Motor neuron (in vitro differentiated cells): ENCODE measurements at regions not wholly inside any gene's neighbourhood (a gene's known extent, or its start where the extent isn't known, plus 50 kb on each side); places are given as distances from the start of the nearest gene placed in this dataset.

Experiments
- ATAC-seq, 8 experiments: fragments of 200-7000 bp; cut with Tn5 transposase; replicated peaks in 6 of 8; 2 replicates each; pipeline ENCODE4 v1.8.0; 2021; ENCODE audit warnings: mild to moderate bottlenecking in 8 of 8, moderate library complexity in 8 of 8
- H3K27ac ChIP-seq, 2 donors: fragments of 250-450 bp; sonication (Bioruptor Pico); 2 replicates each; pipeline ENCODE4 v1.9.0; 2021; ENCODE audit warnings: antibody characterized with exemption in 2 of 2, mild to moderate bottlenecking in 2 of 2, moderate library complexity in 1 of 2
- H3K4me1 ChIP-seq, 2 donors: fragments of 250-450 bp; sonication (Bioruptor Pico); replicated peaks in 1 of 2; 2 replicates each; pipeline ENCODE4 v1.6.1; 2021; ENCODE audit warnings: antibody characterized with exemption in 2 of 2, mild to moderate bottlenecking in 2 of 2, moderate library complexity in 1 of 2
- H3K4me3 ChIP-seq, 5 donors: fragments of 250-450 bp; sonication (Bioruptor Pico); 2 replicates each; pipeline ENCODE4 v1.9.0; 2021; ENCODE audit warnings: antibody characterized with exemption in 5 of 5, mild to moderate bottlenecking in 5 of 5, moderate library complexity in 4 of 5
- WGBS, 10 experiments: fragments of 450-650 bp; shearing (Covaris generic); methylation state at CpG; one replicate each; pipeline ENCODE4 v1.0.0; 2022; 5-methylcytosine and 5-hydroxymethylcytosine counted together
- in situ Hi-C, 9 experiments: fragments of 400-800 bp; cut with MboI; loops; one replicate each; pipeline ENCODE4 v1.15.0; 2021; ENCODE audit warnings: low sequenced_read_pairs in 9 of 9, low pct_unique_long_range_greater_than_20kb in 2 of 9; ENCODE audit not compliant: unreplicated experiment in 9 of 9

DNA sequence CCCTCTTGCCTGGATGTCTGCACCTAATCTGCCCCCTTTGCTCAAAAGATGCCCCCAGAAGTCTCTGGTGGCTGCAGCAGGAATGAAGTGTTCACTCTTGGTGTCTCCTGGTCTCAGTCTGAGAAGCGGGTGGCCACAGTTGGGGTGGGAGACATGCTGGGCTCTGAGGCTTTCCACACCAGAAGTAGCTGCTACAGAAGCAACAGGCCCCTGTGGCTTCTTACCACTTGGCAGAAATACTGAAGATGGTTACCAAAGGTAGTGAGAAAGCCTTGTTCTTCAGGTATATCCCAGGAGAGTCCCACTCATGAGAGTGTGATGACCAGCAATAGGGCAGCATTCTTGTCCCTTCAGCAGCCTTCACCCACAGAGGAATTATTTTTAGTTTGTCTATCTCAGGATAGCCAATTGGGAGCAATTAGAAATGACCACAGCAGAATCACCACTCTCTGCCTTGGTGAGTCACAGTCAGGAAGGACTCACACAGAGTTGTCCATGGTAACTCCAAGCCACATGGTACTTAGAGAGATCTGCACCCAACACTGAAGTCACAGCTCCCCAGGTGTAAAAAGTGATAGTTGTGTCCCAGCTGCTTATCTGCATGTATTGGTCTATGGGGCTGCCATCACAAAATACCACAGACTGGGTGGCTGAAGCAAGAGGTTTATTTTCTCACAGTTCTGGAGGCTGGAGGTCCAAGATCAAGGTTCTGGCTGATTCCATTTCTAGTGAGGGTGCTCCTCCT is 169.8 kb upstream of the ID2 start:
- 60 to 100% (median 90%) methylated on average over 1 of the region's 1 CpG; no CpG with 5 or more reads in 6 of the 10 experiments for WGBS, 10 experiments
- Histone ChIP-seq H3K4me3 (no peak overlapping the region), H3K4me1 (no peaks in the 10 kb centered on the region), H3K27ac (no peak overlapping the region)
- in situ Hi-C loops = no loop called here
- ATAC-seq = peak in 2 of 8 experiments; percentile 50 to 62

DNA sequence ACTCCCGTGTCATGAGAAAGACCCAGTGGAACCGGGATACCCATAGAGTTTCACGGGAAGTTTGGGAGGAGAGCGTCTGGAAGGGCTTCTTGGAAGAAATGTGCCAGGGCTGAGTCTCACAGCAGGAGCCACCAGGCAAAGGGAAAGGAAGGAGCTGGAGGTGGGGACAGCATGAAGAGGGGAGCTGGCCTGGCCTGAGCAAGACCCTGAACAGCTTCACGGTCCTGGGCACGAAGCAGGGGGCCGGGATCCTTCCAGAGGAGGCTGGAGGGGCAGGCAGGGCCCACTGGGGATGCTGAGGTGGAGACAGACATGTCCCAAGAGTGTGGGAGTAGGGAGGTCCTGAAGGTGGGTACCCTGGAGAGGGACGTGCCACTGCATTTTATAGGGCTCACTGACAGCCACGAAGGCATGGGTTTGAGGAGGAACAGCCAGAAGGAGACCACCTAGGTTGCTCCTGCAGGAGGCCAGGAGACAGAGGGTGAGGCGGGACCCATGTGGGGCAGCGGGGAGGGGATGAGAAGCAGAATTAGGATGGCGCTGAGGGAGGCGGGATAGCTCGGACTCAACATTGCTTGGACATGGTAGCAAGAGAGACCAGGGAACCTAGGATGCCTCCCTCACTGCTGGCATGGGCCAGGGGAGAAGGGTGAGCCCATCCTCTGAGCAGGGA is 168.1 kb upstream of the ID2 start:
- in situ Hi-C loops = no loop called here
- no peak for ATAC-seq
- WGBS, 10 experiments = 78 to 100% (median 90%) methylated on average over 1 to 7 of the region's 14 CpGs; no CpG with 5 or more reads in 4 of the 10 experiments
- Histone ChIP-seq H3K27ac (no peak overlapping the region), H3K4me3 (no peak overlapping the region), H3K4me1 (no peaks in the 10 kb centered on the region)

DNA sequence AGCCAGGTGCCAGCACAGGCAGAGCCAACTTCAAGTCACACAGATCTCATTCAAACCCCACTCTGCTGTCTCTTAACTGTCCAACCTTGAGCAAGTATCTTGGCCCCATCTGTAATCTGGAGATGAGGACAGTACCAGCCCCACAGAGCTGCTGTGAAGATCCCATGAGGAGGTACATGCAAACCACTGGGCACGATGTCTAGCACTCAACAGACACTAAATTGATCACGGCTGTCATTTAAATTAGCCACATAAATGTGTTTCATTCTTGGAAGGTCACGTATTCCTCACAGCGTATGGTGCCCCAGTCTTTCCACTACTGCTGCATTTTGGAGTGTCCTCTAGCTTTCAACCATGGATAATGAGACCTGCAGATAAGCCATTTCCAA is 167.6 kb upstream of the ID2 start:
- no peak for ATAC-seq
- Histone ChIP-seq H3K4me1 (no peaks in the 10 kb centered on the region), H3K27ac (no peak overlapping the region), H3K4me3 (no peak overlapping the region)
- 20 to 100% (median 80%) methylated on average over 1 to 4 of the region's 4 CpGs; no CpG with 5 or more reads in 4 of the 10 experiments for WGBS, 10 experiments
- in situ Hi-C loops = no loop called here

DNA sequence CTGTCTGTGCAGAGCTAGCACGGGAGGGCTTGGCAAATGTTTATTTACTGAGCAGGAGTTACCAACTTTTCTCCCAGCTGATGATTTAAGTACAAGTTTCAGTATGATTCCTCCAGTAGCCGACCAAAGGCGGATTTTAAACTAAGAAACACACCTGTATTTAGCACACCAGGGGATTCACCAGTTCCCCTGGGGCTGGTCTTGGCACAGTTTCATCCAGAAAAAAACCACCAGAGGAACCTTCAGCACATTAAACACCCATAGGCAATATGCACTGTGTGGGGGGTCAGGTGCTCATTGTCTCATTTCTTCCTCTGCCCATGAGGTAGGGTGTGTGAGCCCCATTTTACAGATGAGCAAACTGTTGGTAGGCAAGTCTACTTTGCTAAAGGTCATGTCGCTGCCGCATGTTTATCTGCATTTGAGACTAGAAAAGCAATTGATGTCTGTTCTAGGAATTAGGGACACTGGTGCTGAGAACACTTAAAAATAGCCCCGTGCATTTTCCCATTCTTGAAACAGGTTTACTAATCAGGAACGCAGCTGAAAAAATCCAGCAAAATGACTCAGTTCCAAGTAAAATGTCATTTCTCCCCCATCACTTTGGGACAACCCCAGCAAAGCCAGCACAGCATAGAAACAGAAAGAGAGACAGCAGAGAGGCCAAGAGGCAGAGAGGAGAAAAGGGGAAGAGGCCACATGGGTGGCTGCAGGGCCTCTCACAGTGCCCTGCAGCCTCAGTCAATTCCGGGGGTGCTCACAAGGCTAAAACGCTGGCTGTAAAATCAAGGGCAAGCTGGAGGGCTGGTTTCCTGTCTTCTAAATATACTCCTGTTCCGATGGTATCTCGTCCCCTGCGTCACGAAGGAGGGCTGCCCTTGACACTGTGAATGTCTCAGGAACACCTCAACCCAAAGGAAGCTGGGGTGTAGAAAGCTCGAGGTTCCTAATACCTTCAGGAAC is 166.8 kb upstream of the ID2 start:
- no peak for ATAC-seq
- WGBS, 10 experiments = 17 to 100% (median 90%) methylated on average over 1 to 9 of the region's 14 CpGs; no CpG with 5 or more reads in 3 of the 10 experiments
- no peaks in the 10 kb centered on the region for H3K4me1 ChIP-seq
- no peak overlapping the region for H3K27ac ChIP-seq
- in situ Hi-C loops = no loop called here
- no peak overlapping the region for H3K4me3 ChIP-seq

DNA sequence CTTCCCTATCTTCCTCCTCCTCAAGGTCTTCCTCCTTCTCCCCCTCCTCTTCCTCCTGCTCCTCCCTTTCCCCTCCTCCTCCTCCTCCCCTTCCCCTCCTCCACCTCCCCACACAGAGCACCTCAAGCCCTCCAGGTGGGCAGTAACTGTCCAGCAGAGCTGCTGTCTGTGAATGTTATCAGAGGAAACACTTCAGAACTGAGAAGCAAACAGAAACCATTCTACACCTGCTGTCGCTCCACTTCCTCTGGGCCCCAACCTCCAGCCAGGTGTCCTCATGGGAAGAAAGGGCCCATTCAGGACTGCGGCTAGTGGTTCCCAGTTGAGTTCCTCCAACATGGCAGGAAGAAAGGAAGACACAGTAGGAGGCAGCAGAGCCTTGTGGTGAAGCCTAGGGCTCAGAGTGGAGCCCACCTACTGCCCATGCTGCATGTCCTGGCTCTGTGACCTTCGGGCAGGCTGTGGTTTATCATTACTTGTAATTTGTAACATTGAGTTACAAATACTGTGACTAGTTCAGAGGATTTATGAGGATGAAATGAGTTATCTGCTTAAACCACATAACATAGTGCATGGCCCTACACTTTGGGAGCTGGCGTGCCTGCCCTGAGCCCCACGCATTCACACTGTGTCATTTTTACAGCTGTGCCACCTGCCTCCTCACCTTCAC is 165.9 kb upstream of the ID2 start:
- Histone ChIP-seq H3K27ac (no peak overlapping the region), H3K4me3 (no peak overlapping the region), H3K4me1 (no peaks in the 10 kb centered on the region)
- in situ Hi-C loops = no loop called here
- WGBS, 10 experiments = 27 to 100% (median 95%) methylated on average over 1 to 3 of the region's 5 CpGs; no CpG with 5 or more reads in 3 of the 10 experiments
- no peak for ATAC-seq

DNA sequence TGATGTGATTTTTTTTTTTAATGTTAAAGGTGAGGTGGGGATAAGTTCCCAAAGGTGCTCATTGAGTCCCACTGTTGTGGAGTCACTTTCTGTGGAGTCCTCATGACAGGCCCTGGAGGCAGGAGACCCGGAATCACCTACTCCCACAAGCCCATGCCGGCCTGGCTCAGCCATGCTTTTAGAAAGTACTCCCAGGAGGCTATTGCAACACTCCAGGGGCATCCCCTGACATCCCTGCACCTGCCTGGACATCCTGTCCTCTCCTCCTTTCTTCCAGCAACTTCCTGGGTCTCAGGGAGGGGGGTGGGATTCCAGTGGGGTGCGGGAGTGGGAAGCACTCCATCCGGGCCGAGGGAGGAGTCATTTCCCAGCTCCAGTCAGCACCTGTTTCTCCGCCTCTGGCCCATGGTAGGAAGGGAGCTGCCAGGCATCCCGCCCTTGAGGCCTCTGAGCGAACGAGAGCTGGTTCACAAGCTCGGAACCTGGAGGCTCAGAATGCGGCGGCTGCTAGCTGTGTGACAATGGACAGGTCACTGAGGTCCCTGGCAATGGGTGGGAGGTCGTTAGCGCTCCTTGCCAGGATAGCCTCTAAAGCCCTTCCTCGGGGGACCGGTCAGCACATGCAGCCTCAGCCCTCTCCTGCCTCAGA is 163.9 kb upstream of the ID2 start:
- in situ Hi-C loops = no loop called here
- 30 to 100% (median 75%) methylated on average over 2 to 4 of the region's 16 CpGs; no CpG with 5 or more reads in 3 of the 10 experiments for WGBS, 10 experiments
- no peak for ATAC-seq
- no peak overlapping the region for H3K4me3 ChIP-seq
- no peak overlapping the region for H3K27ac ChIP-seq
- H3K4me1 ChIP-seq = no peaks in the 10 kb centered on the region

DNA sequence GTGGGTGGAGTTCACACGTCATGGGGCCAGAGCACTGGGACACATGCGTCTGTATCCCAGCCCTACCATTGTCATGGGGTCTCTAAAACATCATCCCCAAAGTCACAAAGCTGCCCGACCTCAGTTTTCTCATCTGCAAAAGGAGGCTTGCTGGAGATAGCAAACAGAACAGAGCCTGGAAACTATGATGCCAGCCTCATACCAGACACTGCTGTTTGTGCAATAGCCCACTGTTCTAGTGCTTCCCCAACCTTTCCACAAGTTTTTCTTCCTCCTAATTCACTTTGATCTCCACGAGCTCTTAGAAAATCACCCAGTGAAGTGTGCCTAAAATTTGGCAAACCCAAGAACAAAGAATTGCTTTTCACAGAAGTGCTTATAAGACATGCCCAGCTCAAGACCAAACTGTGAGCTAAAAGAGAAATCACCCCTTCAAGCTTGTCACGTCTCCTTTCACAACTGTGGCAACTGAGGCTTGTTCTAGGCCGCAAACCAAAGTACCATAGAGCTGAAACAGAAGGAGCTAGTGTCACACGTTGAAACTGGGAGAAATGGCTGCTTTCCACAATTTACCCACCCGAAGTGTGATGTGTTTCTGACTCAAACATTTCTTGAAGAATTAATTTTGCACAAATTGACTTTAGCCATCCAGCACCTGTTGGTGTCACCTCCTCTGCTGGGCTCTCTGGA is 162.7 kb upstream of the ID2 start:
- Histone ChIP-seq H3K4me3 (no peak overlapping the region), H3K4me1 (no peaks in the 10 kb centered on the region), H3K27ac (no peak overlapping the region)
- in situ Hi-C loops = no loop called here
- ATAC-seq = no peak
- 0 to 100% (median 69%) methylated on average over 1 to 6 of the region's 8 CpGs; no CpG with 5 or more reads in 1 of the 10 experiments for WGBS, 10 experiments

DNA sequence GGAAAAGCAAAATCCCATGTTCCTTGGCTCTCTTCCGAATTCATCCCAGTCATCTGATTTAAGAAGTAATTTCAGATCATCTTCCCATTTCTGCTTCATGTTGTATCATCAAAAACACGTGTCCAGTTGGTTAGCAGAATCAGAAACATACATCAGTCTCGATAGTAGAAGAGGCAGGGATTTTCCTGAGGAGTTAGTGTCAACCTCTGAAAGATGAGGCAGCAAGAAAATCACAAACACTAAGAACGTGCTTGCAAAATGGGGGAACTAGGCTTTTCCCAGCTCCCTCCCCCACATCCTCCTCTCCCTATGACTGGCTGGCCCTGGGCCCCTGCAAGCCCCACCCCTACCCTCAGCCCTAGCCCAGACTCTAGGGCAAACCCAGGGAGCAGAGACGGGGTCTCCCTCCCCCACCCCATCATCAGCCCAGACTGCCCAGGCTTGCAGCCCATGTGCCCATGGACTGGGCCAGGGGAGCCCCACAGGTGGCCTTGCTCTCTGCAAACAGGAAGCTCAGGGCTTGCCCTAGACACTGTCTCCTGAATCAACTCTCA is 161.0 kb upstream of the ID2 start:
- in situ Hi-C loops = no loop called here
- no peak for ATAC-seq
- 0 to 100% (median 75%) methylated on average over 1 to 3 of the region's 5 CpGs; no CpG with 5 or more reads in 1 of the 10 experiments for WGBS, 10 experiments

DNA sequence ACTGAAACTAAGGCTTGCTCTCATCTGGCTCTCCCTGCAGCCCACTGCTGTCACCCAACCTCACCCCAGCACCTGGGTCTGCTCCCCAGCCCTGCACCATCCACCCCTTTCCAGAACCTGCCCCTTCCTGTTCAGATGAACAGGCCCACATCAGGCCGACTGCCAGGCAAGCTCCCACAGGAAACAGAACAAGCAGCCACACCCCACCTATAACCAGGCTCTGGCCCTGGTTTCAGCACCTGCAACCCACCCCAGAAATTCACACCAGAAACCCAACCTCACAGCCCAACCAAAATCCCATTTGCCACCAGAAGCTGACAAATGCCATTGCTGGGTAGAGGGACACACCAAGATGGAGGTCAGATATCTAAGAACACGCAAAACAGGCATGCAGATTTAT is 159.2 kb upstream of the ID2 start:
- 100% methylated on average over 1 of the region's 2 CpGs; no CpG with 5 or more reads in 8 of the 10 experiments for WGBS, 10 experiments
- ATAC-seq = no peak
- no peak overlapping the region for H3K4me3 ChIP-seq
- H3K27ac ChIP-seq = no peak overlapping the region
- in situ Hi-C loops = no loop called here
- peaks cover 0 to 9% of the 10 kb centered on the region in 2 donors for H3K4me1 ChIP-seq

More for the DNA sequence above, 161.0 kb upstream of the ID2 start:
- Histone ChIP-seq H3K4me3 (no peak overlapping the region), H3K4me1 (peaks cover 0 to 8% of the 10 kb centered on the region in 2 donors), H3K27ac (no peak overlapping the region)

DNA sequence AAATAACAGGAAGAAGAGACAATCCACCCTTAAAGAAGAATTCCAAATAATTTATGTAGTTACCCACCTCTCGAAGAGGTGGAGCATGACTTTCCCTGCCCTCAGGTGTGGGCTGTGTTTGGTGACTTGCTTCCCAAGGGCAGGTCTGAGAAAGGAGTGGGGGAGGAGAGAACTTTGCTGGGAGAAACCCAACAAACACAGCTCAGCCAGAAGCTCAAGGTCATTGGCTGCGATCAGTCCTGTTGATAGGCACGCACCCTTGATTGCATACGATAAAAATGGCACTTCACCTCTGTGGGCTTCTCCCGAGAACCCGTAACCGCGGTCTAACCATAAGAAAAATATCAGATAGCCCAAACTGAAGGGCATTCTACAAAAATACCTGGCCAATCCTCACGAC is 157.5 kb upstream of the ID2 start:
- H3K27ac ChIP-seq = no peak overlapping the region
- in situ Hi-C loops = no loop called here
- 87 to 100% (median 95%) methylated on average over 1 to 7 of the region's 9 CpGs; no CpG with 5 or more reads in 1 of the 10 experiments for WGBS, 10 experiments
- H3K4me1 ChIP-seq = peaks cover 0 to 9% of the 10 kb centered on the region in 2 donors
- no peak overlapping the region for H3K4me3 ChIP-seq
- ATAC-seq = no peak

DNA sequence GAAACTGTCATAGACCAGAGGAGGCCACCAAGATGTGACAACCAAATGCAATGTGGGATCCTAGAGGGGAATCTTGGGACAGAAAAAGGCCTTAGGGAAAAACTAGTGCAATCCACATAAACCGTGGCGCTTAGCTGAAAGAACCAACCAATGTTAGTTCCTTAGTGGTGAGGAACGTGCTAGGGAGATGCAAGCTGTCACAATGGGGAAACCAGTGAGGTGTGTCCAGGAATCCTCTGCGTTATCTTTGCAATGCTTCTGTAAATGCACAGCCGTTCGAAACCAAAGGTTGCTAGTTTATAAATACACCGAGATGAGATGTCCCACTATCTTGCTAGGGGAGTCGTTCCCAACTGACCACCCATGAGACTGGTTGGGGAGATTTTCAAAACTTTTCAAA is 157.0 kb upstream of the ID2 start:
- H3K4me1 ChIP-seq = peaks cover 0 to 9% of the 10 kb centered on the region in 2 donors
- no peak overlapping the region for H3K27ac ChIP-seq
- ATAC-seq = no peak
- no peak overlapping the region for H3K4me3 ChIP-seq
- in situ Hi-C loops = no loop called here
- 73 to 100% (median 93%) methylated on average over 2 to 8 of the region's 8 CpGs; no CpG with 5 or more reads in 3 of the 10 experiments for WGBS, 10 experiments
